Right renal cortex interstitium (tissue), 3 donors: ENCODE measurements at regions not wholly inside any gene's neighbourhood (a gene's known extent, or its start where the extent isn't known, plus 50 kb on each side); places are given as distances from the start of the nearest gene placed in this dataset.
"Not testable (repeated sequence)": the region's sequence is repeated elsewhere in the genome, so short reads cannot be mapped to it uniquely, and the experiment has no call there.

Experiments
- DNase-seq, 3 donors: peaks; one replicate each; pipeline ENCODE4 v3.0.0-alpha.2; 2013; ENCODE audit warnings: low read depth in 3 of 3, low spot score in 2 of 3

DNA sequence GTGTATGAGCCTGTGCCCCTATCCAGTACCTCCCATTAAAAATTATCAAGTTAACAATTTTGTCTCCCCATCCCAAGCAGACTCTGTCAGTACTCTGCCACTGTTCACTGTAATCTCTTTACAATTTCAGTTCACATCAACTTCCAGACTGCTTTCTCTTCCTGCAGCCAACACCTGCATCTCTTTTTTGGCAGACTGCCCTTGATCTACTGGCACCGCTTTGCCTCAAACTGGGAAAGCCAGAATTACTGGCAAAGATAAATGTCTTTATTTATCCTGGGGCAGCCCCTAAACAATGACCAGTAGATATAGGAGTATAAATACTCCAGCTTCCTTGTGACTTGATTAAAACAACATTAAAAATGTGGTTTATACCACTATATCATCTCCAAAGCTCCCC is 494.1 kb downstream of the ZNF385D start:
- no peak for DNase-seq

DNA sequence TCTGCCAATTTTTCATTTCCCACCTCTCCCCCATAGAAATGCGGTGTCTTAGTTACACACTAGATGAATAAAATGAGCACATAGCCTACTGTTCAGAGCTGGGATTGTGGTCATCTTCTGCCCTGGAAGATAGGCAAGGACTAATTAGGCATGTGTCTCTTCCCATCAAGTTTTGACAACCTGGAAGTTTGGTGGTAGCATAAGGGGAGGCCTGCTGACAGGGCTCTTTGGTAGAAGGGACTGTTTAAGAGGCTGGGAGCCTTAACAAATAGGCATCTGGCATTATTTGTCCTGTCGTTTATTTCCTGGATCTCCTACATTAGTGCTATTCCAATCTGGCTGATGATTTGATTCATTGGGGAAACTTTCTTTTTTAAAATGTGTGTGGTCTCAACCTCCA is 512.3 kb downstream of the ZNF385D start:
- no peak for DNase-seq

DNA sequence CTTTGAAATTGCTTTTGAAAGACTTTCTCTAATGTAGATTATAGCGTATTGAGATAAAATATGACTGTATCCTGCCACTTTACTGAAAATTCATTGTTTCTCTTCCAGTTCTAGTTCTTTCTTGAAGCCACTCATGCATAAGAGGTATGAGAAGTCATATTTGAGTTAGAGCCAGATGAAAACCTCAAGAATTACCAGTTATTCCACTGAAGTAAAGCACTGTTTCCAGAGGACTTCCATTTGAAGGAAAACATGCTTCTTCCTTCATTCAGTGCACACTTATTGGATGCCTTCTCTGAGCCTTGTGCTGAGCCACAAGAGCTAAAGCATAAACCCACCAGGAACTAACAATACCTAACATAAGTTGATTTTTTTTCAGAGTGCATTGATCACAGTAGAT is 513.4 kb downstream of the ZNF385D start:
- no peak for DNase-seq

DNA sequence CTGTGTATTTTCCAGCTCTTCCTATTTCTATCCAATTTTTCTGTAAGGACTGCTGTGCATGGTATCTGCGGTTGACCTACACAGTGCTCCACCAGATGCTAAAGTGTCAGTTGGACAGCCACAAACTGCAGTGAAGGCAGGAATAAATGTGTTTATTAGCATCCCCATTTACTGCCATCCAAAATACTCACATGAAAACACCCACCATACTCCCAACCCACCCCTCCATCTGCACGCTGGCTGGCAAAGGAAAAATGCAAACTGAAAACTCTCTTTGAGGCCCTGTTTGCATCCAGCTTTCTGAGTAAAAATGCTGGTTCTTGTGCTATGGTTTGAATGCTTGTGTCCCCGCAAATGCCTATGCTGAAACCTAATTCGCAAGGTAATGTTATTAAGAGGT is 515.5 kb downstream of the ZNF385D start:
- DNase-seq: no peak

DNA sequence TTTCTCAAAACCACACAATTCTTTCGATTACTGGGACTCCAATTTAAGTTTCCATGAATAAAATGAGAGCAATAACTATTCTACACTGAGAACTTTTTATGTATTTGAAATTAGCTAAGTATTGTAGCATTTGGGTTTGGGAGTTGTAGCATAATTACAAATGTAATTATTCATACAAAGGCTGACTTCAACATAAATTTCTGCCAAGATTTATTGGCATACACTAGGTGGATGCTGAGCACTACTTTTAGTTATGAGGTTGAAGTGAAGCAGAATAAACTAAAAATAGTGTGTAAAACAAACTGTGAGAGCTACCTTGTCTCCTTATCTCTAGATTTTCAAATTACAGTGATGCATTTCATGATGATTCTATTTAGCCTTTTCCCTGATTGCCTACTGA is 516.1 kb downstream of the ZNF385D start:
- DNase-seq: no peak

DNA sequence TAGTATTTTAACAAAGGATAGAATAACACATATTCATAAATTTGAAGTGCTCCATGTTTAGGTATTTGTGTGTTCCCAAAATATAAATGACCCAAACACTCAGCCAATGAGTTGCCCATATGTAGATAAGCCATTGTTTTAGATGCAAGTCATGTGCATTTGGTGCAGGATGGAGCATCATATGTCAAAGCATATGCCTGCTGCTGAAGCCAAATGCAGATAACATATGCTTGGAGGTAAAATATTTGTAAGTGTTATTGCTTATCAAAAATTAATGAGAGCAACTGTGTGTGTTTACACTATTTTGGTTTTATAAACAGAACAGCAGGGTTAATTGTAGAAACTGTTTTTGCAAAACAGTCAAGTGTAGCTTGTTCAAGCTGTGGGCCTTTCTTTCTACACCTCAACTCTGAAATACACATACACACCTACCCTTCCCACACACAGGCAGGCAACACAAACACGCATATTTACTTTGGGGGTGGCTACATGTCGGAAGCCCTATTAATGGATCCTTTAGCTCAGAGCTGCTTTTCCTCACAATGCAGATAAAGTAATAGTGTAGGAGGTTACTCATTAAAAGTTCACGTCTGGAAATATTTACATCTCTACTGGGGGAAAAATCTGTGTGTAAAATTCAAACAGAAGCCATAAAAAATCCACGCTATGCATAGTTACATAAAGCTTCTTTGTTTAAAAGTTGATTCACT is 521.4 kb downstream of the ZNF385D start:
- DNase-seq: no peak

DNA sequence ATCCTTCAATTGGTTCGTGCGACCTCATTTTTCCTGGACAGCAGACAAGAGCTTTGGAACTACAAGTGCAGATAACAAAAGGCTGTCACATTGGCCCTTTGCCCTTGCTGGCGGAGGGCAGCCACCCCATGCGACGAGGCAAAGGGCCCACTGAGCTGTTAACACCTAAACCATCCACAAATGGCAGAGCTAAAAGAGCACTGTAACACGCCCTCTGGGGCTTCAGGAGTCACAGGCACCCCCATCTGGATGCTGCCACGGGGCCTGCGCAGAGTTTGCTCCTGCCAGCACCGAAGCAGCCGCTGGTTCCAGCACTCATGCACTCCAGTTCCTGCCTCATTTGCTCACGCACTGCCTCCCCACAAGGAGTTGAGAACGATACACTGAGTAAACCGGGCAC is 524.9 kb downstream of the ZNF385D start:
- DNase-seq: no peak

DNA sequence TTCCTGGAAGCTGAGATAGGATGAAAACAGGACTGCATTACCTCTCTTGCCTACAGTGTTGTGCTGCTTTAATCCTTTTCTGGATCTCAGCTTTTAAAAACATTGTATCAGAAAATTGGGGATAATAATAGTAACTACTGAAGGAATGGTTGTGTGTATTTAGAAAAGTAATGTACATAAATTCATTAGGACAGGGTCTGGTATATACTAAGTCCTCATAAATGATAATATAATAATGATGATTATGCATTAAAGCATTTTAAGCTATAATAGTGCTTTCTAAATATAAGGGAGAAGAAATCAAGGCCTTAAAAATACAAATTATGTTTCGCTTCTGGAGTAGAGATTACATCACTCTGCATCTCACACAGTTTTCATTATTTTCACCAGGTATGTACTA is 530.1 kb downstream of the ZNF385D start:
- no peak for DNase-seq

DNA sequence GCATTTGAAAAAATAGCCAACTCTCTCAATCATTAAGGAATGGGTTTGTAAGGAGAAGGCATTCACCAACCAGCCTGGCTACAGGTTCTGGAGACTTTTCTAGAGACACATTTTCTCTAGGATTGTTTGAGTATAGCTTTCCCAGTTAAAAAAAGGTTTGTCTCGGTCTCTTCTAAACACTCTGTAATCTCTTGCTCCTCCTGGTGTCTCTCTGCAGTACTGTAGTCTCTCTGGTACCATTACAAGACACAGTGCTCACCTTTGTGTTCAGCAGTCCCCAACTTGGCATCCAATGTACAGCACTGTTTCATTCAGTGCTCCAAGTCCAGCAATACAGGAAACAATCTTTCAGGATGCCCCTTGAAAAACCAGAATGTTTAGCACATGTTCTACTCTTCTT is 534.4 kb downstream of the ZNF385D start:
- no peak for DNase-seq

DNA sequence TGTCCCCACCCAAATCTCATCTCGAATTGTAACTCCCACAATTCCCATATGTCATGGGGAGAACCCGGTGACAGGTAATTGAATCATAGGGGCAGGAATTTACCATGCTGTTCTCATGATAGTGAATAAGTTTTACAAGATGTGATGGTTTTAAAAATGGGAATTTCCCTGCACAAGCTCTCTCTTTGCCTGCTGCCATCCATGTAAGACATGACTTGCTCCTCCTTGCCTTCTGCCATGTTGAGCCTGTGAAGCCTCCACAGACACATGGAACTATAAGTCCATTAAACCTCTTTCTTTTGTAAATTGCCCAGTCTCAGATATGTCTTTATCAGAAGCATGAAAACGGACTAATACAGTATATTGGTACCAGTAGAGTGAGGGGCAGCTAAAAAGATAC is 546.9 kb downstream of the ZNF385D start:
- DNase-seq: not testable (repeated sequence)

DNA sequence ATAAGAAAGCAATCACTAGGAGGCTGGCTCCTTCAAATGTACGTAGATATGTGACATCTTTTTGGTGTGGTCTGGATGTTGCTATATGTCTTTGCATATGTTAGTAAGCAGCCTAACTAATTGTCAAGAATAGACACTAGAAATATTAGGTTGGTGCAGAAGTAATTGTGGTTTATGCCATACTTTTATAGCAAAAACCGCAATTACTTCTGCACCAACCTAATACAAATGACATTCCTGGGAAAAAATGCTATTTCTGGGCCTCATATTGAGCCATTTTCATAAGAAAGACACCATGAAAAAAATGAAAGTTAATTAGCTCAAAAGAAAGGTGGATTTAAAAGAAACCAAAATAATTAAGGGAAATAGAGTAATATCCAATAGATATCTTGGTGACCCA is 555.8 kb downstream of the ZNF385D start:
- no peak for DNase-seq

DNA sequence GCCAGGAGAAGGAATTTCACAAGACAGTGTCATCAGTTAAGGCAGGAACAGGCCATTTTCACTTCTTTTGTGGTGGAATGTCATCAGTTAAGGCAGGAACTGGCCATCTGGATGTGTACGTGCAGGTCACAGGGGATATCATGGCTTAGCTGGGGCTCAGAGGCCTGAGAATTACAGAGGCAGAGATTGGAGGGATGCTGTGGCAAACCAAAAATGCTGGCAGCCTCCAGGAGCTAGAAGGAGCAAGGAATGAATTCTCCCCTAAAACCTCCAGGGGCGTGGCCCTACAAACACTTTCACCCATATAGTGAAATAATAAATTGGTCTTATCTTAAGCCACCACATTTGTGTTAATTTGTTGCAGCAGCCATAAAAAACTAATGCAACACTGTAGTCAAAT is 557.0 kb downstream of the ZNF385D start:
- not testable (repeated sequence) for DNase-seq

DNA sequence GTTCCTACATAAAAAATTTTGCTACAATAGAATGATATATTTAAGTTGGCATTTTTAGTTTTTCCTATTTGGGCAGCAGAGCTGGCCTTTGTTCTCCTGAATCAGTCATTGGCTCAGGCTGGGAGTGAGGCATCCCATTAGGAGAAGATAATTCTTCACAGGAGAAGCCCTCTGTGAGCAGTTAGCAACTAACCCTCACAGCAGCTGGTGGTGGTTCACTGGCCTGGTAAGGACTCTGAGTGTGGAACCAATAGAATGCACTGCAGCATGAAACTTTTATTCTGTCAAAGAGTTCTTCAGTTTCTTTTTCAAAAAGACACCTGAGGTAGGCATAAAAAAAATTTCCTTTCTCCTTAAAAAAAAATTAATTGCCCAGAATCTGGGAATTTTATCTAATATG is 562.6 kb downstream of the ZNF385D start:
- no peak for DNase-seq

DNA sequence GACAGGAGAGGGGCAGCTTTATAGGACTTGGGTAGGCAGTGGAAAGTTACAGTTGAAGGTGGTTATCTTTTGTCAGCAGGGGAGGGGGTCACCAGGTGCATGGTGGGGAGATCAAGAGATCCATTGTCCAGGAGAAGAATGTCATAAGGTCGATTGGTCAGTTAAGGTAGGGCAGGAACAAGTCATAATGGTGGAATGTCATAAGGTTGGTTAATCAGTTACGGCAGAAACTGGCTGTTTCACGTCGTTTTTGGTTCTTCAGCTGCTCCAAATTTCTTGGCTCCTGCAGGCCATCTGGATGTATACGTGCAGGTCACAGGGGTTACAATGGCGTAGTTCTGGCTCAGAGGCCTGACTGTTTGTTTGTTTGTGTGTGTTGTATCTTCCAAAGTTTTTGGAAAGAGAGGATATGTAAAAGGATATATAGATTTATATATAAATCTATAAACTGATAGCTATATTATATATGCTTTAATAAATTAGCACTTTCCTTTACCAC is 565.1 kb downstream of the ZNF385D start:
- no peak for DNase-seq

DNA sequence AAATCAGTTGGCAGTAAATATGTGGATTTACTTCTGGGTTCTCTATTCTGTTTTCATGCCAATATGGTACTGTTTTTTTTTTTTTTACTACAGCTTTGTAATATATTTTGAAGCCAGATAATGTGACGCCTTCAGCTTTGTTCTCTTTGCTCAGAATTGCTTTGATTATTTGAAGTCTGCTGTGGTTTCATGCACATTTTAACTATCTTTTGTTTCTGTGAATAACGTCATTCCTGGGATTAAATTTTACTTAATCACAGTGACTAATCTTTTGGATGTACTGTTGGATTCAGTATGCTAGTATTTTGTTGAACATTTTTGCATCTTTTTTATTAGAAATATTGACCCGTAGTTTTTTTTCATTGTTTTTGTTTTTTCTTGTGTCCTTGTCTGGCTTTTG is 576.5 kb downstream of the ZNF385D start:
- no peak for DNase-seq

DNA sequence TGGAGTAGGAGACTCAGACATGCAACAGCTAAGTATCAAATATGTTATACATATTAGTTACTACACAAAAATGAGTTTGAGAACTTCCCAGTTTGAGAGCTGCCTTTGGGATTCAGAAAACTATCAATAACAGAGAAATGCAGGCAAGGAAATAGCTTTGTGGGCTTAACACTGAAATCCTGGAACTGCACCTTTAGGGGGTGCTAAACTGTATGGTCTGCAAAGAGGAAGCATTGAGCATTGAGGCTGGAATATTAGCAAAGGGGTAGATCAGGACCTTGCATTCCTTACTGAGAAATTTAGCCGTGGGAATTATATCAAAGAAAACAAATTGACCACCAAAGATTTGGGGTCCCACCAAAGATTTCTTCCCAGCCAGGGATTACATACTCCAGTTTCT is 580.0 kb downstream of the ZNF385D start:
- DNase-seq: no peak

DNA sequence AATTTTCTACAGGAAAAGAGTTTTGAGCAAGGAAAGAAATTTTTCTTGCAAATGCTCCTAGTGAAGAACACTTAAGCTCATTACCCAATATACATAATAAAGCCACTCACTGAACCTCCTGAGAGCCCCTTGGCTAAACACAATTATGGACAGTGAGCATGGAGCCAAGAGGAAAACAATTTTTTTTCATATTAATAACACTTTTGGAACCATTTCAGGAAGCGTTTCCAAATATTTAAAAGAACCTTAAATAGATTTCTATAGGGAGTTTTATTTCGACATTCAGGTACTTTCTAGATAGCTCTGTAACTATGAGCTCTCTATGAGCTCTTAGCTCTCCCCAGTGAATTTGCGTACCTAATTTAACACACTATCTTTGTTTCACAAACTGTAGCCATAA is 581.1 kb downstream of the ZNF385D start:
- no peak for DNase-seq

DNA sequence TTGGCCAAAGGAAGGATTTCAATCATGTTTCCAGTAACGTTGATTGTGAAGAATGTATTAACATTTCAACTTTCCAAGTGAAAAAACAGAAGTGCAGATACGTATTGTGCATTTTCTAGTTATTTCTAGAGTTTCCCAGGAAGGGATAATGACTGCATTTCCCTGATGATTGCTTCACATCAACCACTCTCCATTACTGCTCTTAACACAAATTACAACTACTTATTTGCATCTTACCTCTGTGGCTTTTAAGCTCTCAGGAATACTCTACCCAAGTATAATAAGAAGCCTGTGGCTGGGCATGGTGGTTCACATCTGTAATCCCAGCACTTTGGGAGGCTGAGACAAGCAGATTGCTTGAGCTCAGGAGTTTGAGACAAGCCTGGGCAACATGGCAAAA is 582.5 kb downstream of the ZNF385D start:
- DNase-seq: no peak

DNA sequence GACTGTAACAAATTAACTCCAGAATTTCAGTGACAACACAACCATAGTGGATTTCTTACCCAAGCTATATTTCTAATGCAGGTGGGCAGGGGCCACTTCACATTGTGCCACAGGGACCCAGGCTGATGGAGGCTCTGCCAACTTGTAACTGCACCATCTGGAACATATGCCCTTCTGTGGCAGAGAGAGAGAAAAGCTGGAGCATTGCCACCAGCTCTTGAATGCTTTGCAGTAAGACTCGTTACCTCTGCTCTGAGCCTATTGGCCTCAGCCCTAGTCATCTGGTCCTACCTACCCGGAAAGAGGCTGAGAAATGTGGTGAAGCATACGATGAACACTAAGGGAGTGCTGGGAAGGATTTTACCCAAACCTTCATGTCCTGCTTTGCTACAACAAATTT is 587.1 kb downstream of the ZNF385D start:
- no peak for DNase-seq

DNA sequence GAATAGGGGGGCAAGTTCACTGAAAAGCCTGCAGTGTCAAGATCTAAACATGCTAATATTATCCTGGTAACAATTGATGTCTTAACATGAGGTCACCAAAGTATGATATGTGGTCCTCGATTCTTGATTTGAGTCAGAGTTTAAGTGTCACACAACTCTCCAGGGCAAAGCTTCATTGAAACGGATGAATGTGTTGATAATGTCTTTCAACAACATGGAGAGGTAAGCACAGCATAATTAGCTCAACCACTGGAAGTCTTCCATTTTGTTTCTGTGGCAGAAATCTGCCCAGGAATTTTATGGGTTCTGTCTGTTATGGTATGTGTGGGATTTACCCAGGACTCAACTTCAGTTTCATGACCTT is 591.5 kb downstream of the ZNF385D start:
- no peak for DNase-seq

DNA sequence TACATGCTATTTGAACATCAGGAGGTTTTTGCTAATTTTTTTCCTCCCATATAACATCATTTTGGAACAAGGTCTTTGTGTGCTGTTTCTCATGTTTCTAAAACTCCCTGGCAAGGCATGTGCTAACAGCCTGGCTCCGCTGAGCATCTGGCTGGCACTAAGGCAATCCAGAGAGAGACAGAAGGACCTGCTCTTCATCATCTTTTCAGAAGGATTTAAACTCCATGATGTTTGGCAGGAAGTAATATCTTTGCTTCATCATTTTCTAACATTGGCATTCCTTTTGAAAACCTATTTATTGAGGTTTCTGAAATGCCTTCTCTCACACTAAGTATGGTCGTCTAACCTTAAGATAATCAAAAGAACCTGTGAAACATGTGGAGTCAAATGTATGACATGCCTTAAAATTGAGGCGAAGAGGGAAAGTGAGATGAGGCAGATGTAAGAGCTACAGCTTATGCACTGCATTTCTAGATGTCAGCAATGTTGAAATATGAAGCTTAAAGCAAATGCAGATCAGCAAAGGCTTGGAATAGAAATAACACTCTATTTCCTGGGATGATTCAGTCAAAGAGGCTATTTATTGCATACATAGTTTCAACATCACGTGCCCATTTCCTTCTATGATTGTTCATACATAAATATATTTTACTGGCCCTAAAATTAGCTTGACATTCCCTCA is 592.0 kb downstream of the ZNF385D start:
- DNase-seq: no peak

DNA sequence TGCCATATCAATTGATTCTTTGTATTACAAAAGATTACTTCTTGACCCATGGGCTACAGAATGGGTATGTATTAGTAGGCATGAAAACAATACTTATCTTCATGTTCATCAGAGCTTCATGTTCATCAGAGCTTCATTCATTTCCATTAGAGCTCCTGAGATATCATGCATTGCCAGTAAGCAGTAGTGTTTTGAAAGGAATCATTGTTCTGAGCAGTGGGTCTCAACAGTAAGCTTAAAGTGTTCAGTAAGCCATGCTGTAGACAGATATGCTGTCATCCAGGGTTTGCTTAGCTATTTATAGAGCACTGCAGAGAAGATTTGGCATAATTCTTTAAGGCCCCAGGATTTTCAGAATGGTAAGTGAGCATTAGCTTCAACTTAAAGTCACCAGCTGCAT is 596.1 kb downstream of the ZNF385D start:
- no peak for DNase-seq

DNA sequence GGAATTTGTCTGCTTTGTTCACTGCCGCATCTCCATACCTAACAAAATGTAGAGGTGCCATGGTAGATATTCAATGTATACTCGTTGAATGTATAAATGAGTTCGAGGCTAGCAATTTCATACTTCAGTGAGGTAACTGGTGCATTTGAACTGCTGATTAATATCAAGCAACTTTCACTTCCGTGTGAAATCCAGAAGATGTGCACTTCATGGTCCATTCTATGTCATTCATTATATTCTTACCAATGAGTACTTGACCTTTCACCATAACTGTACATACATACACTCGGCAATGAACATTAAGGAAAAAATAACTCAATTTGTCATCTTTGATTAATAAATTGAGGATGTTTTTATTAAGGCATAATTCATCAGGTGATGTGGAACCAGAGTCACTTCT is 598.5 kb downstream of the ZNF385D start:
- DNase-seq: no peak
